MCF 10A (cell line): ENCODE measurements at regions not wholly inside any gene's neighbourhood (a gene's known extent, or its start where the extent isn't known, plus 50 kb on each side); places are given as distances from the start of the nearest gene placed in this dataset.

Source experiments
- BruUV-seq: library from RNA; stranded (reverse); fragments of 400-500 nt; replicated peaks from 2 replicates; lab custom pipeline; 2021; lab: Mats Ljungman, UMichigan
- CTCF ChIA-PET: fragments of 300-600 bp; sonication (Branson Sonifier 250); formaldehyde crosslinking; extraction: SDS; loops from one replicate; lab custom pipeline; 2021; ENCODE audit warnings: antibody characterized with exemption, inconsistent platforms; lab: Yijun Ruan, JAX
- POLR2A ChIA-PET: fragments of 300-600, 350-650 bp; sonication (Branson Sonifier 250); formaldehyde crosslinking; extraction: SDS; loops from one replicate; lab custom pipeline; 2020; ENCODE audit warnings: antibody characterized with exemption, inconsistent platforms; lab: Yijun Ruan, JAX
- DNase-seq: peaks from one replicate; pipeline ENCODE4 v3.0.0-alpha.2; 2018; ENCODE audit not compliant: unreplicated experiment
- H3K27ac Mint-ChIP-seq: one replicate; pipeline ENCODE4 v1.8.0; 2022; ENCODE audit warnings: mild to moderate bottlenecking, low read depth, mixed read lengths; ENCODE audit not compliant: unreplicated experiment
- H3K27me3 Mint-ChIP-seq: one replicate; pipeline ENCODE4 v1.8.0; 2022; ENCODE audit warnings: mixed read lengths; ENCODE audit not compliant: insufficient read depth, unreplicated experiment
- H3K36me3 Mint-ChIP-seq: one replicate; pipeline ENCODE4 v1.8.0; 2022; ENCODE audit warnings: mild to moderate bottlenecking, moderate library complexity, mixed read lengths; ENCODE audit not compliant: insufficient read depth, unreplicated experiment
- H3K4me1 Mint-ChIP-seq: one replicate; pipeline ENCODE4 v1.8.0; 2022; ENCODE audit warnings: mixed read lengths; ENCODE audit not compliant: insufficient read depth, unreplicated experiment
- H3K4me3 Mint-ChIP-seq: one replicate; pipeline ENCODE4 v1.8.0; 2022; ENCODE audit warnings: mild to moderate bottlenecking, moderate library complexity, mixed read lengths; ENCODE audit not compliant: unreplicated experiment
- H3K9me3 Mint-ChIP-seq: one replicate; pipeline ENCODE4 v1.8.0; 2022; ENCODE audit warnings: mixed read lengths; ENCODE audit not compliant: unreplicated experiment
- intact Hi-C: fragments of 100-400 bp; cut with micrococcal nuclease; formaldehyde crosslinking; loops from 2 replicates; pipeline ENCODE4 v1.14.1; 2022
- TF ChIP-seq, protein P1 (sequence below): fragments of 200-600 bp; IDR thresholded peaks from one replicate; pipeline ENCODE4 v1.8.0; 2022; ENCODE audit warnings: antibody characterized with exemption, mild to moderate bottlenecking; ENCODE audit not compliant: unreplicated experiment

DNA sequence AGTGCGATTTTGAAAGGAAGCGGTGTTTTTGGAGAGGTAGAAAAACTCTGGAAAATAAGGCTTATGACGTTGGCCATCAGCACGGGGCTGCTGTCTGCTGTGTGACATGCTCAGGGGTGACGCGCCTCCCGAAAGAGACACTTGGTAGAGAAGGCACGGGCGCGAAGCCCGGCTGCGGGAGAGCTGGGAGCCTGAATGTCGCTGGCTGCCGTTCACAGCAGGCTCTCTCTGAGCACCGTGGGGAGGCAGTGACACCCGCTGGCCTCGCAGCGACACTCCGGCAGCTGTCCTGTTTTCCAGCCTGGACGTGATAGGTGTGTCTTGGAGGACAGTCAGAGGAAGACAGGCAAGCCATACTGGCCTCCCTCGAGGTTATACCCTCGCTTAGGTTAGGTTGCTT lies 759.1 kb upstream of the RBFOX1 start:
- no TSS peak for BruUV-seq
- CTCF ChIA-PET: interaction anchor here (1.0 kb wide), 1 partner anchor 9 kb away, joined by 3 read pairs; no protein-coding TSS in a partner anchor
- Mint-ChIP-seq H3K36me3 (no peaks in the 10 kb centered on the region), H3K4me1 (no peaks in the 10 kb centered on the region), H3K27me3 (no peaks in the 10 kb centered on the region), H3K4me3 (no peak overlapping the region), H3K9me3 (peaks cover 25% of the 10 kb centered on the region), H3K27ac (no peak overlapping the region)
- TF ChIP-seq, protein P1, sequence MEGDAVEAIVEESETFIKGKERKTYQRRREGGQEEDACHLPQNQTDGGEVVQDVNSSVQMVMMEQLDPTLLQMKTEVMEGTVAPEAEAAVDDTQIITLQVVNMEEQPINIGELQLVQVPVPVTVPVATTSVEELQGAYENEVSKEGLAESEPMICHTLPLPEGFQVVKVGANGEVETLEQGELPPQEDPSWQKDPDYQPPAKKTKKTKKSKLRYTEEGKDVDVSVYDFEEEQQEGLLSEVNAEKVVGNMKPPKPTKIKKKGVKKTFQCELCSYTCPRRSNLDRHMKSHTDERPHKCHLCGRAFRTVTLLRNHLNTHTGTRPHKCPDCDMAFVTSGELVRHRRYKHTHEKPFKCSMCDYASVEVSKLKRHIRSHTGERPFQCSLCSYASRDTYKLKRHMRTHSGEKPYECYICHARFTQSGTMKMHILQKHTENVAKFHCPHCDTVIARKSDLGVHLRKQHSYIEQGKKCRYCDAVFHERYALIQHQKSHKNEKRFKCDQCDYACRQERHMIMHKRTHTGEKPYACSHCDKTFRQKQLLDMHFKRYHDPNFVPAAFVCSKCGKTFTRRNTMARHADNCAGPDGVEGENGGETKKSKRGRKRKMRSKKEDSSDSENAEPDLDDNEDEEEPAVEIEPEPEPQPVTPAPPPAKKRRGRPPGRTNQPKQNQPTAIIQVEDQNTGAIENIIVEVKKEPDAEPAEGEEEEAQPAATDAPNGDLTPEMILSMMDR: no peak
- no peak for DNase-seq
- intact Hi-C loops: no loop called here
- POLR2A ChIA-PET: no interaction called here

DNA sequence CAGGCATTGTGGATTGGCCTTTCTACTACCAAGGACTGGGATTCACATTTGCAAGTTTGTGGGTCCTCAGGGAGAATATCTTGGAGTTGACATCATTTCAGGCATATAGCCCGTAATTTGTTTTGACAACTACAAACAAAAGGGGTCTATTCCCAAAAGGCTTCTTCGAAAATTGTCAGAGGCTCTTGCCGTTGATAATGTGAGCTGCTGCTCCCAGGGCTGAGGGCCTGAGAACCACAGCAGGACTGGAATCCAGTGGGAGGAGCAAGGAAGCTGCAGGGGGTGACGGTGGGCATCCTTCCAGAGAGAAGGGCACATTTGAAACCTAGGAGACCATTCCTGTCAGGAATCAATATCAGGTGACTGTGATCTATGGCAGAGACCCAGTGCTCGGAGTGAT lies 761.6 kb upstream of the RBFOX1 start:
- H3K9me3 Mint-ChIP-seq: peaks cover 13% of the 10 kb centered on the region
- H3K27ac Mint-ChIP-seq: no peak overlapping the region
- no peaks in the 10 kb centered on the region for H3K36me3 Mint-ChIP-seq
- CTCF ChIA-PET: no interaction called here
- POLR2A ChIA-PET: no interaction called here
- DNase-seq: no peak
- BruUV-seq: no TSS peak
- no peaks in the 10 kb centered on the region for H3K27me3 Mint-ChIP-seq
- TF ChIP-seq, protein P1: no peak
- no peaks in the 10 kb centered on the region for H3K4me1 Mint-ChIP-seq
- intact Hi-C loops: no loop called here
- H3K4me3 Mint-ChIP-seq: no peak overlapping the region

DNA sequence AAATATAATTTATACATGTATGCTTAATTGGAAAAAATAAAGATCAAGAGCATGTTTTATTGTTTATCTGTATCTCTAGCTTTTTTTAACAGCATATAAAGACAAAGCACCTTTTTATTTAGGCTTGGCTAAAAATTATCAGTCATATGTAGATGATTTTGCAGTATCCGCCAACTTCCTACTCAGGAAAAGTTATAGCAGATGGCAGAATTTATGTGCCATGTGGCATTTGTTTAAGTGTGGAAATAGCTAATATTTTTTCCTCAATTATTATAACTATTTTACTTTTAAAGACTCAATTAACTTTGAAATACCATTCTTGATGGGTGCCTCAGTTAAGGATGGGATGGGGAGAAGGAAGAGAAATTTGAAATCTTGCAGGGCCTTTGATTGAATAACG lies 762.1 kb upstream of the RBFOX1 start:
- peaks cover 13% of the 10 kb centered on the region for H3K9me3 Mint-ChIP-seq
- CTCF ChIA-PET: no interaction called here
- no peaks in the 10 kb centered on the region for H3K36me3 Mint-ChIP-seq
- TF ChIP-seq, protein P1: no peak
- no TSS peak for BruUV-seq
- no peaks in the 10 kb centered on the region for H3K27me3 Mint-ChIP-seq
- H3K4me1 Mint-ChIP-seq: no peaks in the 10 kb centered on the region
- H3K4me3 Mint-ChIP-seq: no peak overlapping the region
- intact Hi-C loops: no loop called here
- no peak overlapping the region for H3K27ac Mint-ChIP-seq
- POLR2A ChIA-PET: no interaction called here
- no peak for DNase-seq

- H3K27ac Mint-ChIP-seq: no peak overlapping the region
- H3K36me3 Mint-ChIP-seq: no peaks in the 10 kb centered on the region
- H3K27me3 Mint-ChIP-seq: no peaks in the 10 kb centered on the region
- no peak overlapping the region for H3K4me3 Mint-ChIP-seq
- H3K4me1 Mint-ChIP-seq: no peaks in the 10 kb centered on the region
- DNase-seq: no peak
- BruUV-seq: no TSS peak
- H3K9me3 Mint-ChIP-seq: peaks cover 33% of the 10 kb centered on the region
- ChIA-PET POLR2A (no interaction called here), CTCF (interaction anchor here (1.0 kb wide), 1 partner anchor 79 kb away, joined by 3 read pairs; no protein-coding TSS in a partner anchor)
- intact Hi-C loops: no loop called here
- TF ChIP-seq, protein P1: no peak
These were observed 769.7 kb upstream of the RBFOX1 start for GRCh38 chr16:6562986-6563385.
